Hematopoietic multipotent progenitor cell treated with erythropoietin and hydrocortisone succinate and interleukin-3 and kit ligand, for 4 days (in vitro differentiated cells): ENCODE measurements at regions not wholly inside any gene's neighbourhood (a gene's known extent, or its start where the extent isn't known, plus 50 kb on each side); places are given as distances from the start of the nearest gene placed in this dataset.
"Not testable (repeated sequence)": the region's sequence is repeated elsewhere in the genome, so short reads cannot be mapped to it uniquely, and the experiment has no call there.

Source experiments
- DNase-seq: peaks from one replicate; pipeline ENCODE4 v3.0.0-alpha.2; 2015

GRCh38 chr13:76330761-76331160 is 555.4 kb downstream of the KCTD12 start:
- DNase-seq: no peak

DNA sequence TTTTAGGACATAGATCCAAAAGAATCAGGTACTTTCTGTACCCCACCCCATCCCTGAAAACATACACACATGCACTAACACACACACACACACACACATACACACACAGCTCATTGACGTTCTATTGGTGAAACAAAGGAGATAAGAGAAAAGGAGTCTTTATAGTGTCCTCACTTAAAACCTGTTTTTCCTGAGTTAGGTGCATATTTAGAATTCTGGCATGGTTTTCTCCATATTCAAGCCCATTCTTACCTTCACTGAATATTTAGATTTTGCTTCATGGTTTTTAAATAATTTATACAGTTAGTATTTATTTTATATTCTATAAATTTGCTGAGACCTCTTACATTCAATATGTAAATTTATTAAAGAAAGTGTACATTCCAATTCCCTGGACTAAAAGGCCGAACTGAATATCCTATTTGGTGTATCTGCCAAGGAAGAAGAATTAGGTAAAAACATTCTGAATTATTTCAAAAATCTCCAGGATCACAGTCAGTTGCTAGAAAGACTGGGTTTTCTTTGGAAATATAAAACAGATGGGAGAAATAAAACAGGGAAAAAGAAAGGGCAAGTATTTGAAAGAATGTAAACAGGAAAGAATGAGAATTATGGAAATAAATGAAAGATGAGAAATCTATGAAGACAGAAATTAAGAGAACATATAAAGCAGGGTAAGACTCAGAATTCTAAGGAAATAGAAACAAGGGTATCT is 556.2 kb downstream of the KCTD12 start:
- no peak for DNase-seq

DNA sequence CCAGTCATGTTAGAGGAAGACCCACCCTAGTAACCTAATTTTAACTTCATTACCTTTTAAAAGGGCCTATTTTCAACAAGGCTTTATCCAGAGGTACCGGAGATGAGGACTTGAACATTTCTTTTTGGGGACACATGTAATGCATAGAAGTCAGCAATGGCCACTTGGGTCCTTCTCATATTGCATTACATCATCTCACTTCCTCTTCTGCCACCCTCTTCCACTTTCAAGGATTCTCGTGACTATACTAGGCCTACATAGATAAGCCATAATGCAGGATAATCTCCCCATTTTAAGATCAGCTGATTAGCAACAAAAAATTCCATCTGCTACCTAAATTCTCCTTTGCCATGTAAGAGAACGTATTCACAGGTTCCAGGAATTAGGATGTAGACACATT is 557.2 kb downstream of the KCTD12 start:
- peak; percentile 10 for DNase-seq

- no peak for DNase-seq
These were observed 559.9 kb downstream of the KCTD12 start for GRCh38 chr13:76326343-76326742.

DNA sequence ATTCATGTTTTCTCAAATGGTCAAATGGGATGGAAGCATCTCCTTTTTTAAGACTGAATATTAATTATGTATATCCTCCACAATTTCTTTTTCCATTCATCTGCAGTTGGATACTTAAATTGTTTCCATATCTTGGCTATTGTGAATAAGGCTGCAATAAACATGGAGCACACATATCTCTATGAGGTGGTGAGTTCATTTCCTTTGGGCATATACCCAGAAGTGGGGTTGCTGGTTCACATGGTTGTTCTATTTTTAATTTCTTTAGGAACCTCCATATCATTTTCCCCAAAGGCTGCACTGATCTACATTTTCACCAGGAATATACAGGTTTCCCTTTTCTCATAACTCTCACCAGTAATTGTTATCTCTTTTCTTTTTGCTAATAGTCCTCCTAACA is 566.3 kb downstream of the KCTD12 start:
- DNase-seq: no peak

DNA sequence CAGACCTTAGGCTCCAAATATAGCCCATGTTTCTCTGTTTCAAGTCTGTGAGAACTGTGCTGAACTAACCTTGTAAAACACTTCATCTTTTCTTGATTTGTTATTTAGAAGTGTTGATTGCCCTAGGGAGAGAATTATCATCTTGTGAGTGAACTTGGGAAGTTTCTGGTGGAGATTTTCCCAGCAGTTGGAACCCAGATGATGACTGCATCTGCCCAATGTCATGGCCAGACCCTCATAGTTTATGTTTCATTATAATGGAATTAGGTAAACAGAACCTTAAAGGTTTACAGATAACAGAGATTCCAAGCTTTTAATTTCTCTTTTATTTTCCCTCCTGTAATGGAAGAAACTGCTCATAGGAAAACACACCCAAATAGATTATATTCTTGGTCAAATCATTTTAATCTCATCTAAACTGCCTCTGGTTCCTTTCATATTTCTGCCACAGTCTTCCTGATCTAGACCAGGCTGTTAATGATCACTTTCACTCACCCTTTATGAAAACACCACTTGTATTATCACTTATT is 569.1 kb downstream of the KCTD12 start:
- no peak for DNase-seq

DNA sequence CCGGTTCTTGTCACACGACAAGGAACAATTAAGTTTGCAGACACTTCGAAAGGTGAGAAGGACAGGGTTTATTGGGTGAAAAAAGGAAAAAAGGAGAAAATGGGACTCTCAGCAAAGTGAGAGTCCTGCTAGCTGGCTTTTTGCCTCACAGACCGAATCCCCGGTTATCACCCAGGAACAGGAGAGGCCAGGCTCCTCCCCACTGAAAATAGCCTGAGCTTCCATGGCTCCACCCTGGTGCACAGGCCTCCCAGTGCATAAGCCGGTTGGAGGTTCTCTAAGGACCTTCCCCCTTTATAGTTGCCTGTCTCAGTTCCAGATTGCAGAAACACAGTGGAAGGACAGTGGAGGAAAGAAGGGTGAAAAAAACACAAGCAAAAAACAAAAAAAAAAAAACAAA is 571.7 kb downstream of the KCTD12 start:
- no peak for DNase-seq

DNA sequence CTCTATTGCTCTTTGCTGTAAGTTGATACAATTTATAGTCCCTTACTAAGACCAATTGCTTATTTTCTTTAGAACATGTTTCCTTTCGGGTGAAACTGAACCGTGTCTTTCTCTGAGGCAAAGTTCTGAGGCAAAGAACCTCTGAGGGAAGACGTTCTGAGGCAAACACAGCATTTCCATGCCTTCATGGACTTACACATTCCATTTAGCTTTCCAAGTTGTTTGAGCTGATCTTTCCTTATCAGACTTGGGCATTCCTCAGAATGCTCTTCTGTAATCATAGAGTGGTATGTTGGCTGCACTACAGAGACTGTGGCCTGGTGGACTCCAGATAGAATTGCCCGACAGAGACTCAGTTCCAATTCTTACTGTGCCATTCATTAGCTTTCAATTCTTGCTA is 579.1 kb downstream of the KCTD12 start:
- no peak for DNase-seq

- peak; percentile 31 for DNase-seq
These were observed 585.5 kb downstream of the KCTD12 start for GRCh38 chr13:76300688-76301087.

GRCh38 chr13:76297331-76297730 is 588.9 kb downstream of the KCTD12 start:
- DNase-seq: no peak

- no peak for DNase-seq
These were observed 589.5 kb downstream of the KCTD12 start for GRCh38 chr13:76296751-76297150.

DNA sequence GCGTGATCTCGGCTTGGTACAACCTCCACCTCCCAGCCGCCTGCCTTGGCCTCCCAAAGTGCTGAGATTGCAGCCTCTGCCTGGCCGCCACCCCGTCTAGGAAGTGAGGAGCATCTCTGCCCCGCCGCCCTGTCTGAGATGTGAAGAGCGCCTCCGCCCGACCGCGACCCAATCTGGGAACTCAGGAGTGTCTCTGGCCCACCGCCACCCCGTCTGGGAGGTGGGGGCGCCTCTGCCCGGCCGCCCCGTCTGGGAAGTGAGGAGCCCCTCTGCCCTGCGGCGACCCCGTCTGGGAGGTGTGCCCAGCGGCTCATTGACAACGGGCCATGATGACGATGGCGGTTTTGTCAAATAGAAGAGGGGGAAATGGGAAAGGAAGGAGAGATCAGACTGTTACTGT is 591.2 kb downstream of the KCTD12 start:
- not testable (repeated sequence) for DNase-seq

DNA sequence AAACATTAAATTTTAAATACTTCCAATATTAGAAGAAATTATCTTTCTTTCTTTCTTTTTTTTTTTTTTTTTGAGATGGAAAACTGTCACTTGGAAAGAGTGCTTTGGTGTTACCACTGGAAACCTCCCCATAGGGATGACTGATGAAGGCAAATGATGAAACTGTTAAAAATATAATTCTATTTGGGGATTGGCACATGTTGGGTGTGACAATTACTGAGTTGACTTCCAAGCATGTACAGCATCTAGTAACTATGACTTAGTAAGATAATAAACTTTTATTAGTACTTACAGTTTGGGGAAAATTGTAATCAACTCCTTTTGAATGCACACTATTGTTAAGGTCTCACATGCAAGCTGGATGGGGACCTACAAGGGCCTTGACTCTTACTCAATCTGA is 592.5 kb downstream of the KCTD12 start:
- no peak for DNase-seq

- no peak for DNase-seq
These were observed 592.9 kb downstream of the KCTD12 start for GRCh38 chr13:76293346-76293745.

DNA sequence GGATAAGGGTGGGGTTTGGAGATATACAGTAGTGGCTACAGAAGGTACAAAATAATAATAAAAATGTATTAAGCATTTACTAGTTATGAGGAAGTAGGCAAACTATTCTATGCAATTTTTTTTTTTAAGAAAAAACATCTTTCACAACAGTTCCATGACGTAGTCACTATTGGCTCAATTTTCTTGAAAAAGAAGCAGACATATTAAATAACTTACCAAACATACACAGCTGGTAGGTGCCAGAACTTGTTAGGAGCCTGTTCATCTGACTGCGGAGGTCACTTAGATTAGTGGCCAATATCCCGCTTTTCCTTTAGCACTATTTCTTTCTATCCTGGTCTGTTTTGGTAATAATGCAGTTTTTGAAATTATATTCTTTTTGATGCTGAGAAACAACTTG is 593.5 kb downstream of the KCTD12 start:
- DNase-seq: no peak

GRCh38 chr13:76292031-76292430 is 594.2 kb downstream of the KCTD12 start:
- DNase-seq: no peak

DNA sequence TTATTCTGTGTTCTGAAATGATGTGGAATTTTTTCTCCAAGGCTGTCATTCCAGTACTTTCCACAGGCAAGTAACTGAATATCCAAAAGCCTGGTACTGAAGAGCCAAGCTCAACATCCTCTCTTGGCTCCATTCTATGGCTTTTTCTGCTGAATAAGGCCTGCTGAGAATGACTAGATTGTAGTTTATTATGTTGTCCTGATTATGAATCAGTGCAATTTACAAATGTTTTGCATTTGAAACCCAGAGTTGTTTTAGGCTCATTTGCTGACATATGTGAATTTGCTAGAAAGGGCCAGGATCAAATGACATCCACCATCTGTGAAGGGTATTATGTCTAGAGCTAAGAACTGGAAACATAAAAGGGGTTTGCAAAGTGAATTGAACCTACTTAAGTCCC is 596.6 kb downstream of the KCTD12 start:
- no peak for DNase-seq

DNA sequence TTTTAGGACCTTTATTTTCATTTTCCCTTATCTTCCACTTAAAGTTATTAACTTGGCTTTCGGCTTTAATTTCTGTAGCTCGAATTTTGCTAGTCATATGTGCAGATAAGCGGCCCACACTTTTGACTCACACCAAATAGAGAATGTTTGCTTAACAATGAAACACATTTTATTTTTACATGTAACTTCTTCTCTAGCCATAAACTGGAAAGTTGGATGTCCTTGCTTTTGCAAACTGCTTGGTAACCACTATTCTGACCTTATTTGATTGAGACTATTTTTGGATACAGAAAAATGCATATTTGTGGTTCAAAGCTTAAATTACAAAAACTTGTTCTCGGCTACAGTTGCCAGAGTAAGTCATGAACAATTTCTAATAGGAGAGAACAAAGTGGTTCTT is 600.0 kb downstream of the KCTD12 start:
- no peak for DNase-seq

DNA sequence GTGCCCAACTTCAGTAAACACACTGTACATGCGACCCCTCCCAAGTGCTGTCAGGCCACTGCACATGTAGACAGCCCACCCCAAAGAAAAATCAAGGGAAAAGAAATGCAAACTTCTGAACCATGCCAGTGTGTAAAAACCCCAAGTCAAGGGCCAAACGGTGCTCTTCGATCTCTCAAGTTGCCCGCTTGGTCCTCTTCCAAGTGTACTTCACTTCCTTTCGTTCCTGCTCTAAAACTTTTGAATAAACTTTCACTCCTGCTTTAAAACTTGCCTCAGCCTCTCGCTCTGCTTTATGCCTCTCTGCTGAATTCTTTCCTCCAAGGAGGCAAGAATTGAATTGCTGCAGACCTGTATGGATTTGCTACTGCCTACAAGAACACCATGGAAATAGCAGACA is 600.7 kb downstream of the KCTD12 start:
- no peak for DNase-seq

- DNase-seq: not testable (repeated sequence)
These were observed 606.4 kb downstream of the KCTD12 start for GRCh38 chr13:76279766-76280165.

DNA sequence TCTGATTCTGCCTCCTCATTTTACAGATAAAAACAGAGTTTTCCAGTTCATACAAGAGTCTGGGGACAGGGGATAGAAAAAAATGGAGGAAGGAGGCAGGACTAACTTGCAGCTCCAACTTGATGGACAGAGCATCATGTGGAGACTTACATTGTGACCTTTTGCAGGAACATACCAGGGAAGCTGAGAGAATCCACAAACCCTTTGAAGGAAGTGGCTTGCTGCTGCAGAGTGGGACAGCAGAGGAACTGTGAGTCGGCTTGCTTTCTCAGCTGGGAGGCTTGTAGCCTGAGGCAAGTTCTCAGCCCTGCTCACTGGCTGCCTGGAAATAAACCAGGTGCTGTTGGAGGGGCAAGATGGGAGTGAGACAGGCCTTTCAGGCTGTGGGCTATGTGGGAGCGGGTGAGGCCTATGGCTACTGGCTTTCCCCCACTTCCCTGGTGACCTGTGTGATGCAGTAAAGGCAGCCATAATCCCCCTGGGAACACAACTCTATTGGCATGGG is 614.4 kb downstream of the KCTD12 start:
- DNase-seq: no peak

GRCh38 chr13:76268307-76268706 is 617.9 kb downstream of the KCTD12 start:
- DNase-seq: not testable (repeated sequence)

DNA sequence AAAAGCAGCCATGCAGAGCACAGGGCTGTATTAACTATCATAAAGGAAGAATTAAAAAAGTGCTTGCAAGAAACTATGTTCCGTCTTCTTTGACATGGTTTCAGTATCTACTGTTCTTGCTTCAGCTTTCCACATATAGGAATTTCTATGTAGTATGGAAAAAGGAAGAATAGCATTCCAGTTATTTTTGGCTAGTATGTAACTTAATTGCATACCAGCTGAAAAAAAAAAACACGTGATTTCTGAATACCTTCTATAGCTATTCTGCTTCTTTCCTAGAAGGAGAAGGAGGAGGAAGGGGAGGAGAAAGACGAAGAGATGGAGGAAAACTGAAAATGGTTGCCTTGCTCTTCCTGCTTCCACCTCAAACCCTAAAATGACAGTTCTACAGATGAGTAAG is 619.0 kb downstream of the KCTD12 start:
- no peak for DNase-seq

DNA sequence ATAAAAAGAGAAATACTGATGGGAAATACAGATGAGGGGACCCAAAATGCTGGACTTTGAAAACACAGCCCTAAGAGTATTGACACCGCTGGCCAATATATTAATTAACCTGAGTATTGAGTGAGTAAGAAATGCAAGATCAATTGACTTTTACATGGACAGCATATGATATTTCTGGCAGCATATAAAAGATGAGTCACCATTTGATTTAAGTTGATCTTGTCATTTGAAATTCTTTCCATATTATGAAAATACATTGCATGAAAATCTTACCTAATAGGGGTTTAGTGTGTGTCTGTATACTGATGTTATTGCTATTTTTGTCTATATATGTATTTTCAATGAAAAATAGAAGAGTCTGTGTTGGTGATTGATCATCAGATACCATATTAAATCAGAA is 619.6 kb downstream of the KCTD12 start:
- no peak for DNase-seq

GRCh38 chr13:76250211-76250610 is 614.1 kb downstream of the LMO7 start:
- no peak for DNase-seq
